ENCODE measurements at regions not wholly inside any gene's neighbourhood (a gene's known extent, or its start where the extent isn't known, plus 50 kb on each side); places are given as distances from the start of the nearest gene placed in this dataset.

GRCh38 chr4:187744911-187745310, 250.7 kb upstream of the ZFP42 start:
- TF ChIP-seq BHLHE40 (IDR thresholded peaks at IDR 0.05; ENCODE audit: borderline replicate concordance) (no peak), ELF4 (IDR thresholded peaks at IDR 0.05) (no peak), NFRKB (IDR thresholded peaks at IDR 0.05) (no peak), HDGF (IDR thresholded peaks at IDR 0.05; ENCODE audit: borderline replicate concordance) (no peak)
